ENCODE measurements at regions not wholly inside any gene's neighbourhood (a gene's known extent, or its start where the extent isn't known, plus 50 kb on each side); places are given as distances from the start of the nearest gene placed in this dataset.

- H3K36me3 ChIP-seq (ENCODE audit: insufficient read depth, low read length), result no peaks in the 10 kb centered on the region
- no peaks in the 10 kb centered on the region for H3K4me1 ChIP-seq (ENCODE audit: insufficient read depth, low read length)
- ATAC-seq (ENCODE audit: insufficient read depth, low read depth) (no peak), DNase-seq (no peak)
- H3K4me2 ChIP-seq (ENCODE audit: insufficient read depth, low read length), result no peak overlapping the region
- H3K79me2 ChIP-seq (ENCODE audit: insufficient read depth, low read length), result no peaks in the 10 kb centered on the region
- H3K9me3 ChIP-seq (ENCODE audit: insufficient read depth, low read length, severe bottlenecking), result no peaks in the 10 kb centered on the region
- no peak overlapping the region for H3K27ac ChIP-seq (ENCODE audit: low read length)
- TF ChIP-seq, protein P1, sequence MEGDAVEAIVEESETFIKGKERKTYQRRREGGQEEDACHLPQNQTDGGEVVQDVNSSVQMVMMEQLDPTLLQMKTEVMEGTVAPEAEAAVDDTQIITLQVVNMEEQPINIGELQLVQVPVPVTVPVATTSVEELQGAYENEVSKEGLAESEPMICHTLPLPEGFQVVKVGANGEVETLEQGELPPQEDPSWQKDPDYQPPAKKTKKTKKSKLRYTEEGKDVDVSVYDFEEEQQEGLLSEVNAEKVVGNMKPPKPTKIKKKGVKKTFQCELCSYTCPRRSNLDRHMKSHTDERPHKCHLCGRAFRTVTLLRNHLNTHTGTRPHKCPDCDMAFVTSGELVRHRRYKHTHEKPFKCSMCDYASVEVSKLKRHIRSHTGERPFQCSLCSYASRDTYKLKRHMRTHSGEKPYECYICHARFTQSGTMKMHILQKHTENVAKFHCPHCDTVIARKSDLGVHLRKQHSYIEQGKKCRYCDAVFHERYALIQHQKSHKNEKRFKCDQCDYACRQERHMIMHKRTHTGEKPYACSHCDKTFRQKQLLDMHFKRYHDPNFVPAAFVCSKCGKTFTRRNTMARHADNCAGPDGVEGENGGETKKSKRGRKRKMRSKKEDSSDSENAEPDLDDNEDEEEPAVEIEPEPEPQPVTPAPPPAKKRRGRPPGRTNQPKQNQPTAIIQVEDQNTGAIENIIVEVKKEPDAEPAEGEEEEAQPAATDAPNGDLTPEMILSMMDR (IDR thresholded peaks at IDR 0.05; ENCODE audit: borderline replicate concordance, extremely low read depth, low read length, poor library complexity, severe bottlenecking), result no peak
- TF ChIP-seq EZH2 (IDR thresholded peaks at IDR 0.05; ENCODE audit: borderline replicate concordance, low read depth, low read length, severe bottlenecking), result no peak
- H3K27me3 ChIP-seq (ENCODE audit: insufficient read depth, low read length, poor library complexity), result no peaks in the 10 kb centered on the region
- no peak overlapping the region for H2AFZ ChIP-seq (ENCODE audit: low read depth, low read length)
- no peak overlapping the region for H3K4me3 ChIP-seq (ENCODE audit: low read depth in 1 of 2, low read length in 2 of 2)
- no peaks in the 10 kb centered on the region for H4K20me1 ChIP-seq (ENCODE audit: insufficient read depth, low read length)
- no peak overlapping the region for H3K9ac ChIP-seq (ENCODE audit: low read depth, low read length)
Measured at GRCh38 chr13:44755872-44756271, 179.7 kb upstream of the TSC22D1 start.

DNA sequence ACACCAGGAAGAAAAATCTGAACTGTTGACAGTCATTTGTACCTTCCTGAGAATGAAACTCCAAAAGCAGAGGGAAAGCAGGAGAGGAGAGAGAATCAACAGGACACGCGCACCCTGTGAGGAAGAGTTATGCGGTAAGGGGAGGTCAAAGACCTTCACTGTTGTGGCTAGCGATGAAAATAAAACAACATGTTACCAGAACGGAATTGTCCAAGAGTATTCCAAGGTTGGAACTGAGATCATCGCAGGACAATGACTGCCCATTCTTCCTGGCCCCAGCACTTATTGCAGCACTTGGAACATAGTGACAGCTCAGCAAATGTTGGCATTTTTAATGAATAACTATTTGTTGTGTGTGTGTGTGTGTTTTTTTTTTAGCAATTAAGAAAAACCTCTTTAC is 176.0 kb upstream of the TSC22D1 start:
- no peak for ATAC-seq (ENCODE audit: insufficient read depth, low read depth)
- Histone ChIP-seq H3K27ac (ENCODE audit: low read length) (no peak overlapping the region), H3K27me3 (ENCODE audit: insufficient read depth, low read length, poor library complexity) (no peaks in the 10 kb centered on the region), H3K4me1 (ENCODE audit: insufficient read depth, low read length) (no peaks in the 10 kb centered on the region), H2AFZ (ENCODE audit: low read depth, low read length) (no peak overlapping the region), H3K9ac (ENCODE audit: low read depth, low read length) (no peak overlapping the region), H3K9me3 (ENCODE audit: insufficient read depth, low read length, severe bottlenecking) (no peaks in the 10 kb centered on the region), H4K20me1 (ENCODE audit: insufficient read depth, low read length) (no peaks in the 10 kb centered on the region), H3K4me2 (ENCODE audit: insufficient read depth, low read length) (no peak overlapping the region), H3K36me3 (ENCODE audit: insufficient read depth, low read length) (no peaks in the 10 kb centered on the region), H3K4me3 (ENCODE audit: low read depth in 1 of 2, low read length in 2 of 2) (no peak overlapping the region), H3K79me2 (ENCODE audit: insufficient read depth, low read length) (no peaks in the 10 kb centered on the region)
- TF ChIP-seq, protein P1 (IDR thresholded peaks at IDR 0.05; ENCODE audit: borderline replicate concordance, extremely low read depth, low read length, poor library complexity, severe bottlenecking), result no peak
- no peak for TF ChIP-seq EZH2 (IDR thresholded peaks at IDR 0.05; ENCODE audit: borderline replicate concordance, low read depth, low read length, severe bottlenecking)
- no peak for DNase-seq

DNA sequence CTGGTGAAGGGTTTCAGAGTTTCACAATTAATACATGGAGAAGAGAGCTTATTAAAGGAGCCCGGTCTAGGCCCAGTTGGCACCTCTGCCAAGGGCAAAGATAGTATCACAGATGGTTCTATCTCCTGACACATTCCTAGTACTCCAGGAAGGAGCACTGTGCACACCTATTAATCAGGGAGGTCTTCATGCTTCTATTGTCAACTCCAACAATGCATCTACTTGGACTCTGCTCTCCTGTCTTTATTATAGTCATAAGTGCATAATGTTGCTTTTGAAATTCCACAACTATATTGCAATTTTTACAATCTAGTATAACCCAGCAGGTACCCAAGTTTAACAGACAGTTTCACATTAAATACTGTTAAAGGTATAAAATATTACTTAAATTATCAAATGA is 174.5 kb upstream of the TSC22D1 start:
- H3K79me2 ChIP-seq (ENCODE audit: insufficient read depth, low read length), result no peaks in the 10 kb centered on the region
- no peaks in the 10 kb centered on the region for H3K36me3 ChIP-seq (ENCODE audit: insufficient read depth, low read length)
- H3K9me3 ChIP-seq (ENCODE audit: insufficient read depth, low read length, severe bottlenecking), result no peaks in the 10 kb centered on the region
- no peaks in the 10 kb centered on the region for H4K20me1 ChIP-seq (ENCODE audit: insufficient read depth, low read length)
- DNase-seq, result no peak
- ATAC-seq (ENCODE audit: insufficient read depth, low read depth), result no peak
- no peaks in the 10 kb centered on the region for H3K4me1 ChIP-seq (ENCODE audit: insufficient read depth, low read length)
- no peaks in the 10 kb centered on the region for H3K27me3 ChIP-seq (ENCODE audit: insufficient read depth, low read length, poor library complexity)
- no peak overlapping the region for H3K4me2 ChIP-seq (ENCODE audit: insufficient read depth, low read length)
- TF ChIP-seq, protein P1 (IDR thresholded peaks at IDR 0.05; ENCODE audit: borderline replicate concordance, extremely low read depth, low read length, poor library complexity, severe bottlenecking), result no peak
- TF ChIP-seq EZH2 (IDR thresholded peaks at IDR 0.05; ENCODE audit: borderline replicate concordance, low read depth, low read length, severe bottlenecking), result no peak
- no peak overlapping the region for H3K4me3 ChIP-seq (ENCODE audit: low read depth in 1 of 2, low read length in 2 of 2)
- no peak overlapping the region for H3K27ac ChIP-seq (ENCODE audit: low read length)
- H2AFZ ChIP-seq (ENCODE audit: low read depth, low read length), result no peak overlapping the region
- H3K9ac ChIP-seq (ENCODE audit: low read depth, low read length), result no peak overlapping the region

GRCh38 chr13:44749906-44750305 is 173.8 kb upstream of the TSC22D1 start:
- H3K36me3 ChIP-seq (ENCODE audit: insufficient read depth, low read length), result no peaks in the 10 kb centered on the region
- no peak overlapping the region for H3K4me2 ChIP-seq (ENCODE audit: insufficient read depth, low read length)
- no peaks in the 10 kb centered on the region for H3K4me1 ChIP-seq (ENCODE audit: insufficient read depth, low read length)
- DNase-seq (no peak), ATAC-seq (ENCODE audit: insufficient read depth, low read depth) (no peak)
- no peaks in the 10 kb centered on the region for H3K79me2 ChIP-seq (ENCODE audit: insufficient read depth, low read length)
- no peak overlapping the region for H2AFZ ChIP-seq (ENCODE audit: low read depth, low read length)
- no peak for TF ChIP-seq EZH2 (IDR thresholded peaks at IDR 0.05; ENCODE audit: borderline replicate concordance, low read depth, low read length, severe bottlenecking)
- TF ChIP-seq, protein P1 (IDR thresholded peaks at IDR 0.05; ENCODE audit: borderline replicate concordance, extremely low read depth, low read length, poor library complexity, severe bottlenecking), result no peak
- H3K4me3 ChIP-seq (ENCODE audit: low read depth in 1 of 2, low read length in 2 of 2), result no peak overlapping the region
- H3K27ac ChIP-seq (ENCODE audit: low read length), result no peak overlapping the region
- no peaks in the 10 kb centered on the region for H3K9me3 ChIP-seq (ENCODE audit: insufficient read depth, low read length, severe bottlenecking)
- H3K9ac ChIP-seq (ENCODE audit: low read depth, low read length), result no peak overlapping the region
- no peaks in the 10 kb centered on the region for H4K20me1 ChIP-seq (ENCODE audit: insufficient read depth, low read length)
- H3K27me3 ChIP-seq (ENCODE audit: insufficient read depth, low read length, poor library complexity), result no peaks in the 10 kb centered on the region
